Endothelial cell (in vitro differentiated cells): ENCODE measurements at regions not wholly inside any gene's neighbourhood (a gene's known extent, or its start where the extent isn't known, plus 50 kb on each side); places are given as distances from the start of the nearest gene placed in this dataset.
A peak's percentile ranks its signal among the peaks of the same experiment; 100 is the strongest.

Experiments used
- DNase-seq: peaks from one replicate; pipeline ENCODE4 v3.0.0; 2021; ENCODE audit warnings: low spot score
- H3K27ac Mint-ChIP-seq: one replicate; pipeline ENCODE4 v1.8.0; 2021; ENCODE audit warnings: mixed read lengths, inconsistent platforms; ENCODE audit not compliant: unreplicated experiment
- H3K27me3 Mint-ChIP-seq: one replicate; pipeline ENCODE4 v1.8.0; 2021; ENCODE audit warnings: mild to moderate bottlenecking, moderate library complexity, mixed read lengths, inconsistent platforms; ENCODE audit not compliant: unreplicated experiment
- H3K36me3 Mint-ChIP-seq: one replicate; pipeline ENCODE4 v1.8.0; 2021; ENCODE audit warnings: mild to moderate bottlenecking, low read depth, mixed read lengths, inconsistent platforms; ENCODE audit not compliant: unreplicated experiment
- H3K4me1 Mint-ChIP-seq: one replicate; pipeline ENCODE4 v1.8.0; 2021; ENCODE audit warnings: mild to moderate bottlenecking, mixed read lengths, inconsistent platforms; ENCODE audit not compliant: unreplicated experiment
- H3K4me3 Mint-ChIP-seq: one replicate; pipeline ENCODE4 v1.8.0; 2021; ENCODE audit warnings: mild to moderate bottlenecking, mixed read lengths, inconsistent platforms; ENCODE audit not compliant: unreplicated experiment
- H3K9me3 Mint-ChIP-seq: one replicate; pipeline ENCODE4 v1.8.0; 2021; ENCODE audit warnings: mixed read lengths, inconsistent platforms; ENCODE audit not compliant: unreplicated experiment
- TF ChIP-seq, protein P1 (sequence below): fragments of 200-600 bp; sonication (generic); IDR thresholded peaks from one replicate; pipeline ENCODE4 v1.5.0; 2021; ENCODE audit warnings: antibody characterized with exemption; ENCODE audit not compliant: unreplicated experiment

DNA sequence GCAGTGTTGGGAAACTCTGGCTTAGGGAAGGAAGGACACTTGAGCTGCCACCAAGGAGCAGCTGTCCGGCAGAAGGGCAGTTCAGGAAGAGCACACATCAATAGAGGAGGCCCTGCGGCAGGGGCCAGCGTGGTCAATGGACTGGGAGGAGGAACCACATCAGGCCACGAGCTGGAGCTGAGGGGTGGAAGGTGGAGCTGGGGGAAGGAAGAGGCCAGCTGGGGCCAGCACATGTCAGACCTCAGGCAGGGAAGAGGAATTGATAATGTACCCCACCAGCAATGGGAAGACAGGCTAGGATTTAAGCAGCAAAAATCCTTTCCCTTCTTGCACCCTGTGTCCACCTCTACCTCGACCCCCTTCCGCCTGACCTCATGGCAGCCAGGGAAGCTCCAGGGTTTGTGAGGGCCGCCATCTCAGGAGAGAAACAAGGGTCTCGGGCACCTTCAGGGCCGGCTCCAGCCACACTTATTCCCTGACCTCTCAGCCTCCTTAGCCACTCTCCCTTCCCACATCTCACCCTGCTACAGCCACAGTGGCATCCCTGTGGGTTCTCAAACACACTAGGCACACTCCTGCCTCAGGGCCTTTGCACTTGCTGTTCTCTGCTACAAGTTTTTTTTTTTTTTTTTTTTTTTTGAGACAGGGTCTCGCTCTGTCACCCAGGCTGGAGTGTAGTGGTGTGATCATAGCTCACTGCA lies 157.8 kb upstream of the GRK3 start:
- H3K4me1 Mint-ChIP-seq = peaks cover 24% of the 10 kb centered on the region
- no peaks in the 10 kb centered on the region for H3K9me3 Mint-ChIP-seq
- H3K27me3 Mint-ChIP-seq = peaks cover 15% of the 10 kb centered on the region
- H3K27ac Mint-ChIP-seq = no peak overlapping the region
- peak overlapping the region; percentile 88 for H3K4me3 Mint-ChIP-seq
- TF ChIP-seq, protein P1, sequence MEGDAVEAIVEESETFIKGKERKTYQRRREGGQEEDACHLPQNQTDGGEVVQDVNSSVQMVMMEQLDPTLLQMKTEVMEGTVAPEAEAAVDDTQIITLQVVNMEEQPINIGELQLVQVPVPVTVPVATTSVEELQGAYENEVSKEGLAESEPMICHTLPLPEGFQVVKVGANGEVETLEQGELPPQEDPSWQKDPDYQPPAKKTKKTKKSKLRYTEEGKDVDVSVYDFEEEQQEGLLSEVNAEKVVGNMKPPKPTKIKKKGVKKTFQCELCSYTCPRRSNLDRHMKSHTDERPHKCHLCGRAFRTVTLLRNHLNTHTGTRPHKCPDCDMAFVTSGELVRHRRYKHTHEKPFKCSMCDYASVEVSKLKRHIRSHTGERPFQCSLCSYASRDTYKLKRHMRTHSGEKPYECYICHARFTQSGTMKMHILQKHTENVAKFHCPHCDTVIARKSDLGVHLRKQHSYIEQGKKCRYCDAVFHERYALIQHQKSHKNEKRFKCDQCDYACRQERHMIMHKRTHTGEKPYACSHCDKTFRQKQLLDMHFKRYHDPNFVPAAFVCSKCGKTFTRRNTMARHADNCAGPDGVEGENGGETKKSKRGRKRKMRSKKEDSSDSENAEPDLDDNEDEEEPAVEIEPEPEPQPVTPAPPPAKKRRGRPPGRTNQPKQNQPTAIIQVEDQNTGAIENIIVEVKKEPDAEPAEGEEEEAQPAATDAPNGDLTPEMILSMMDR = no peak
- DNase-seq = no peak
- peaks cover 11% of the 10 kb centered on the region for H3K36me3 Mint-ChIP-seq

DNA sequence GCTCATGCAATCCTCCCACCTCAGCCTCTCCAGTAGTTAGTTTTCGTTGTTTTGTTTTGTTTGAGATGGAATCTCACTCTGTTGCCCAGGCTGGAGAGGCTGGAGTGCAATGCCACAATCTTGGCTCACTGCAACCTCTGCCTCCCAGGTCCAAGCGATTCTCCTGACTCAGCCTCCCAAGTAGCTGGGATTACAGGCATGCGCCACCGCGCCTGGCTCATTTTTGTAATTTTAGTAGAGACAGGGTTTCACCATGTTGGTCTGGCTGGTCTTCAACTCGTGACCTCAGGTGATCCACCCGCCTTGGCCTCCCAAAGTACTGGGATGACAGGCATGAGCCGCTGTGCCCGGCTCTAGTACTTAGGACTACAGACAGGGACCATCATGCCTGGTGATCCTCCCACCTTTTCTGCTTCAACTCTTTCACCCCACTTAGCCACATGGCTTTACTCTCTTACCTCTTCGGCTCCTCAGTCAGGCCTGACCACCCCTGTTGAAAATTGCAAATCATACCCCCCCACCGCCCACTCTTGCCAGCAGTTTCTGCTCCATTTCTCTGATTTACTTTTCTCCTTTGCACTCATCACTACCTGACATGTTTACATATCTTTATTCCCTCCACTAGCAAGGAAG lies 157.1 kb upstream of the GRK3 start:
- Mint-ChIP-seq H3K36me3 (peaks cover 9% of the 10 kb centered on the region), H3K4me1 (peaks cover 24% of the 10 kb centered on the region), H3K4me3 (peak overlapping the region; percentile 59), H3K9me3 (no peaks in the 10 kb centered on the region), H3K27ac (no peak overlapping the region), H3K27me3 (peaks cover 15% of the 10 kb centered on the region)
- no peak for DNase-seq
- TF ChIP-seq, protein P1 = no peak

DNA sequence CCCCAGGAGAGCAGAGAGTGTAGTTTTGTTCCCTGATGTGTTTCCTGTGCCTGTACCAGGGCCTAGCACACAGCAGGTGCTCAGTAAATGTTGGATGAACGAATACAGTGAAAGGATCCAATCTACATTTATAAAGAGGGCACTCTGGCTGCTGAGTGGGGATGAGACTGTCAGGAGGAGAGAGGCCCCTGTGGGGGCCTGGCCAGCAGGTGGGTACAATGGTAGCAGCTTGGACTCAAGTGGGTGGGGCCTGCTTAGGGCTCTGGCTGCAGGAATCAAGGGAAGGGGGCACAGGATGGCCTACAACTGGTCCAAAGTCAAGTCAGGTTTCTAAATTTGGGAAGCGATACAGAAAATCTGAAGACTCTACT lies 156.6 kb upstream of the GRK3 start:
- peaks cover 15% of the 10 kb centered on the region for H3K27me3 Mint-ChIP-seq
- H3K4me1 Mint-ChIP-seq = peaks cover 21% of the 10 kb centered on the region
- H3K4me3 Mint-ChIP-seq = no peak overlapping the region
- H3K36me3 Mint-ChIP-seq = peaks cover 9% of the 10 kb centered on the region
- no peak for DNase-seq
- H3K9me3 Mint-ChIP-seq = no peaks in the 10 kb centered on the region
- TF ChIP-seq, protein P1 = no peak
- H3K27ac Mint-ChIP-seq = no peak overlapping the region

DNA sequence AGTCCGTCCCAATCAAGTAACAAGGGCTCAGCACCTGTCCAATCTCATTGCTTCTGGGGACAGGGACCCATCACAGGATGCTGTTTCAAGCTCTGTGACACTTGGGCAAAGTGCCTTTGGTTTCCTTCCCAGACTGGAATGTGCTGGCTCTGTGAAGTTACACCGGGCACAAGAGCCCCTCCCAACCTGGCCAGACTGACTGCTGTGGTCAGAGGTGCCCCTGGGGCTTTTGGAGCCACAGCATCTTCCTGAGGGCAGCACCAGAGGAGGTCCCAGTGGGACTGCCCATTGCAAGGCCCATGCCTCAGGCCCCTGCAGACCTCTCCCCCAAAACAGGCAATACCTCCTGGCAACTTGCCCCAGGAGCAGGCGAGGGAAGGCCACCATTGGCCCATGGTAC lies 155.2 kb upstream of the GRK3 start:
- Mint-ChIP-seq H3K27me3 (peaks cover 9% of the 10 kb centered on the region), H3K9me3 (no peaks in the 10 kb centered on the region), H3K36me3 (peaks cover 13% of the 10 kb centered on the region), H3K4me1 (peaks cover 7% of the 10 kb centered on the region), H3K27ac (no peak overlapping the region), H3K4me3 (no peak overlapping the region)
- TF ChIP-seq, protein P1 = no peak
- DNase-seq = no peak

DNA sequence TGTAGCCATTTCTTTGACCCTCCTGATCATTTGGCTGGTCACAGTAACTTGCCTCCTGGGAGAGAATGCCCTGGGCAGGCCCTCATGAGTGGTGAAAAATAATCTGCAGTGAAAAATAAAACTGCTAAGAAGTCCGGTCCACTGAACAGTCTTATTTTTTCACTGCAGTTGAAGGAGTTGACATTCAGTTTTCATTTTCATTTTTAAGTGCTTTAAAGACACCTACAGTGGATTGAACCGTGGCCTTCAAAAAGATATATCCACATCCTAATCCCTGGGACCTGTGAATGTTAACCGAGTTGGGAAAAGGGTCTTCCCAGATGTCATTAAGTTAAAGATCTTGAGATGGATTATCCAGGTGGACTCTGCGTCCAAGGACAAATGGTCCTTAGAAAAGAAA lies 153.6 kb upstream of the GRK3 start:
- Mint-ChIP-seq H3K36me3 (peaks cover 19% of the 10 kb centered on the region), H3K4me1 (peaks cover 12% of the 10 kb centered on the region), H3K27ac (no peak overlapping the region), H3K4me3 (no peak overlapping the region), H3K27me3 (peaks cover 8% of the 10 kb centered on the region), H3K9me3 (no peaks in the 10 kb centered on the region)
- DNase-seq = no peak
- TF ChIP-seq, protein P1 = no peak
